ENCODE measurements at regions not wholly inside any gene's neighbourhood (a gene's known extent, or its start where the extent isn't known, plus 50 kb on each side); places are given as distances from the start of the nearest gene placed in this dataset.

GRCh38 chr10:130395248-130395936 lies 259.2 kb downstream of the GLRX3 start:
- H3K27me3 ChIP-seq (replicated peaks; ENCODE audit: insufficient read depth), result no peaks in the 10 kb centered on the region
- TF ChIP-seq POLR2AphosphoS5 (IDR thresholded peaks at IDR 0.05) (no peak), CTCF (IDR thresholded peaks at IDR 0.05) (no peak), POLR2A (IDR thresholded peaks at IDR 0.05) (no peak)
- H3K4me1 ChIP-seq (replicated peaks), result no peaks in the 10 kb centered on the region
- no peaks in the 10 kb centered on the region for H3K9me3 ChIP-seq
- no peak for DNase-seq (ENCODE audit: low spot score)
- 69% methylated on average over 7 of the region's 7 CpGs for WGBS
- no peaks in the 10 kb centered on the region for H3K36me3 ChIP-seq
- intact Hi-C loops (cut with DNase I), result no loop called here
- H3K4me3 ChIP-seq, result no peak overlapping the region
- no peak overlapping the region for H3K27ac ChIP-seq

DNA sequence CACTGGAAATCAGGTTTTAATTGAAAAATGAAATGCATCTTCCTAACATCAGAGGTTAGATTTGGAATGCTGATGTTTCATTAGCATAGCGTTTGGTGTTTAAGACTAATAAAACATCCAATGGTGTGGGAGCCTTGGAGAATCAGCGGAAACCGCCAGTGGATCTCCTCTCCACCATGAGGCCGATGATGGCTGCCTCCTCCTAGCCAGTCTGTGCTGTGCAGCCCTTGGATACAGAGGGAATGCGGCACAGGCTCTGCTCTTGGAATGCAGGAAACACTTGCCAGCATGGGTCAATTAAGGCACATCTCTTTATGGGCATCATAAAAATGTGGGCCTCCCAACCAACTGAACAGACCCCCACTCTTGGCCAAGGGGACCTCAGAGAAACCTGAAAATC lies 259.9 kb downstream of the GLRX3 start:
- no peaks in the 10 kb centered on the region for H3K27me3 ChIP-seq (replicated peaks; ENCODE audit: insufficient read depth)
- intact Hi-C loops (cut with DNase I), result no loop called here
- H3K36me3 ChIP-seq, result no peaks in the 10 kb centered on the region
- TF ChIP-seq CTCF (IDR thresholded peaks at IDR 0.05), result no peak
- TF ChIP-seq POLR2A (IDR thresholded peaks at IDR 0.05), result no peak
- TF ChIP-seq POLR2AphosphoS5 (IDR thresholded peaks at IDR 0.05), result no peak
- no peak for DNase-seq (ENCODE audit: low spot score)
- no peaks in the 10 kb centered on the region for H3K9me3 ChIP-seq
- H3K4me1 ChIP-seq (replicated peaks), result no peaks in the 10 kb centered on the region
- no peak overlapping the region for H3K27ac ChIP-seq
- 95% methylated on average over 5 of the region's 5 CpGs for WGBS
- no peak overlapping the region for H3K4me3 ChIP-seq

GRCh38 chr10:130398090-130398994 lies 262.2 kb downstream of the GLRX3 start:
- Histone ChIP-seq H3K27me3 (replicated peaks; ENCODE audit: insufficient read depth) (no peaks in the 10 kb centered on the region), H3K27ac (no peak overlapping the region), H3K4me1 (replicated peaks) (no peaks in the 10 kb centered on the region), H3K36me3 (no peaks in the 10 kb centered on the region), H3K9me3 (no peaks in the 10 kb centered on the region), H3K4me3 (no peak overlapping the region)
- WGBS, result 89% methylated on average over 15 of the region's 15 CpGs
- TF ChIP-seq POLR2AphosphoS5 (IDR thresholded peaks at IDR 0.05) (no peak), POLR2A (IDR thresholded peaks at IDR 0.05) (no peak), CTCF (IDR thresholded peaks at IDR 0.05) (no peak)
- intact Hi-C loops (cut with DNase I), result no loop called here
- DNase-seq (ENCODE audit: low spot score), result no peak

DNA sequence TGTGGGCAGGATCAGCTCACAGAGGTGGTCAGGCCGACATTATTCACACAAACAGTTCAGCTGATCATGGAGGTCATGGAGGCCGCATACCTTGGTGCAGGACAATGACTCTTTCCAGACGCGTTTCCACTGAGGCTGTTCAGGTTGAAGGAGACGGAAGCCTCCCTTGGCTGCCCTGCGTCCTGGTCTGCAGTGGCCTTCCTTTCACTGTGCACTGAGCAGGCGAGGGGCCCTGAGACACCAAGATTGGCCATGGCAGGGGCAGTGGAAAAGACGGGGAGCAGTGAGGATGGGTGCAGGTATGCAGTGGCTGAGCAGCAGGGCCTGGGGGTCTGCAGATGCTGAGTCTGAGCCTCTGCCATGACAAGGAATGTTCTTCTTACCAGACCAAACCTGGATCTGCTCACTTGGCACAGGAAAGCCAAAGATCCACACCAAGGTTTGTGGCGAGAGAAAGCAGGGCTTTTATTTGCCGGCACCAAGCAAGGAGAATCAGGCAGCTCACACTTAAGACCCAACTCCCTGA lies 263.3 kb downstream of the GLRX3 start:
- DNase-seq (ENCODE audit: low spot score), result no peak
- H3K27ac ChIP-seq, result no peak overlapping the region
- H3K4me1 ChIP-seq (replicated peaks), result no peaks in the 10 kb centered on the region
- no peaks in the 10 kb centered on the region for H3K9me3 ChIP-seq
- no peaks in the 10 kb centered on the region for H3K27me3 ChIP-seq (replicated peaks; ENCODE audit: insufficient read depth)
- intact Hi-C loops (cut with DNase I), result no loop called here
- no peak overlapping the region for H3K4me3 ChIP-seq
- TF ChIP-seq POLR2A (IDR thresholded peaks at IDR 0.05) (no peak), CTCF (IDR thresholded peaks at IDR 0.05) (no peak), POLR2AphosphoS5 (IDR thresholded peaks at IDR 0.05) (no peak)
- H3K36me3 ChIP-seq, result no peaks in the 10 kb centered on the region
- 93% methylated on average over 10 of the region's 10 CpGs for WGBS
